ENCODE measurements at regions not wholly inside any gene's neighbourhood (a gene's known extent, or its start where the extent isn't known, plus 50 kb on each side); places are given as distances from the start of the nearest gene placed in this dataset.
"Not testable (repeated sequence)": the region's sequence is repeated elsewhere in the genome, so short reads cannot be mapped to it uniquely, and the experiment has no call there.

DNA sequence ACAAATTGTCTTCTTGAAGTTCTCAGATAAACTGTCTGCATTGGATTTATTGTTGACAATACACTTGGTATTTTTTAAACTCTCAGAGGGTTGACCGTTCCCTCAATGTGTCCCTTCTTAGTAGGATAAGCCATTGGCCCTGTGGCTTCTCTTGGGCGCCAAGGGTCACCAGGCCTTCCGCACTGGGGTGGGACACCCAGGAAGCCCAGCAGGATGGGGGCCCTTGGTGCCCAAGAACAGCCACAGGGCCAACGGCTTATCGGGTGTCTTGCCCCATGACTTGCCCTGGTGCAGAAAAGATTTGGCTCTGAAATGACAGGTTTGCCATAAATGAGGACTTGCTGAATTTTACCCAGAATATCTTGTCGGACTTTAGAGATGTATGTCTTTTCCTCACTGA is 375.0 kb downstream of the IRX2 start:
- no peak for DNase-seq

DNA sequence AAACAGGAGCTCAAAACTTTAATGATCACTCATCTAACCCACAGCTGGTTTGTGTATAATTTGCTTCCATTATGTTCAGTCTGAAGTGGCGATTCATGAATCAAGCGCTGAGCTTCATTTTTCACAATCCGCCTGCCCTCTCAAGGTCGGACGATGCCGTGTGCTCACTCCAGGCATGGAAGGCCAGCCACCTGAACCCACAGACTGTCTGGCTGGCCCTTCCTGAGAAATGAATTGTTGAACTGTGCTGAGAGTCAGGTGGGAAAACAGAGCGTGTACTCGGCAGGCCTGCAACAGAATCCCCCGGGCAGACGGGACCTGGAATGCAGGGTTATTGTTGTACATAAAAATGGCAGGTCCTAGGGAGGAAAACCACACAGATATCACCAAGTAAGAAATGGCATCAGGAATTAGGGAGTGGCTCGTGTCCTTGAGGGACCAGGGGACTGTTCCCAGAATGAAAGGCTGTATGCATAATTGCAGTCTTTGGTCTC is 375.7 kb downstream of the IRX2 start:
- no peak for DNase-seq

DNA sequence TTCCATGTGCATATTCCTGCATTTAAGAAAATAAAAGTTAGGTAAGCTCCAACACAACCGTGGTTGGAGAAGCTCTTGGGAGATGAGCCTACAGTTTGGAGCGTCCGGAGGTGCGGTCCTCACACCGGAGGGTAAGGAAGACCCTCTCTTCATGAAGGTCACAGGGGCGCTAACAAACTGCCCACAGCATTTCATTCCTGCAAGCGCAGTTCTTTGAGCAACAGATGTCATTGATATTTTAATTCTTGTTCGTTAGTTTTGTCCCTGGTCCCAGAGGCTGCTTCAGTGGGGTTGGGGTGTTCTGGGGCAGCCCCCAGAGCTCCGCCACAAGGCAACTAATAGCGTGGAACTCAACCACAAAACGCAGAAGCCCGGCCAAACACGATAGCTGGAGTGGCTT is 376.2 kb downstream of the IRX2 start:
- no peak for DNase-seq

DNA sequence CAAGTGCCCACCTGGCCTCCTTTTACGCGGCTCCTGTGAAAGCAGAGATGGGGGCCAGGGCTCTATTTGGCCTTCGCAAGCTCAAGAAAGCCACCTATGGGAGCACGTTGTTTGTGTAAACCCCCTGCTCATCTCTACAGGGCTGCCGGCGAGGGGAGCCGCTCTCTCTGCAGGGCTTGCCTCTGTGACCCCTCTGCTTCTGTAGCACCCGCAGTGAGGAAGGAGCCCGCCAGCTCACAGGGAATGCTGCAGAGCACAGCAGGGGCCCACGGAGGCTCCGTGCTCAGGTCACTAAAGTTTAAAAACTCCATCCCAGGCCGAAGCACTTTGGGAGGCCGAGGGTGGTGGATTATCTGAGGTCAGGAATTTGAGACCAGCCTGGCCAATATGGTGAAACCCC is 376.8 kb downstream of the IRX2 start:
- no peak for DNase-seq

DNA sequence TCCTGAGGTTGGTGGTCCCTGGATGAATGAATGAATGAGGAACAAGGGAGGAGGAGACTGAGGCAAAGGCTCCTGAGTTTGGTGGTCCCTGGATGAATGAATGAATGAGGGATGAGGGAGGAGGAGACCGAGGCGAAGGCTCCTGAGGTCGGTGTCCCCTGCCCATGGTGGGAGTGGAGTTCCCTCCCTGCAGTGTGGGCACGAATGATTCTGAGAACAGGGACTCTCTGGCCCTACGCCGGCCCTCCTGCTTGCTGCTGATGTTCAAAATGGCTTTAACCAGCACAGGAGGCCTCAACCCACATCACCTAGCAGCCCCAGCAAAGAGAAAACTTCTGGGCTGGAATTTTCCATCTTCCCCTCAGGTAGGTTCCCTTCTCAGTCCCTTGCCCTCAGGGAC is 377.8 kb downstream of the IRX2 start:
- no peak for DNase-seq

DNA sequence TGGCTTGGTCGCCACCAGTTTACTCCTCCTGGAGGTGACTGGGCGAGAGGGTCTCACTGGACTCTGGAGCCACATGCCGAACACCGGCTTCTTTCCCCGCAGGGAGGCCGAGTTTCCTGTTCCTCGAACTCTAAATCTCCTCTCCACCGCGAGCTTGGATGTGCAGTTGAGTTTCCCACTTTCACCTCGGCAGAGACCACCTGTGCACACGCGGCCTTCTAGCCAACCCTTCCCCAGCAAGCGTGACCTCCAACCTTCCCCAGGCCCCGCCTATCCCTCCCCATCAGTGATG is 380.1 kb downstream of the IRX2 start:
- no peak for DNase-seq

DNA sequence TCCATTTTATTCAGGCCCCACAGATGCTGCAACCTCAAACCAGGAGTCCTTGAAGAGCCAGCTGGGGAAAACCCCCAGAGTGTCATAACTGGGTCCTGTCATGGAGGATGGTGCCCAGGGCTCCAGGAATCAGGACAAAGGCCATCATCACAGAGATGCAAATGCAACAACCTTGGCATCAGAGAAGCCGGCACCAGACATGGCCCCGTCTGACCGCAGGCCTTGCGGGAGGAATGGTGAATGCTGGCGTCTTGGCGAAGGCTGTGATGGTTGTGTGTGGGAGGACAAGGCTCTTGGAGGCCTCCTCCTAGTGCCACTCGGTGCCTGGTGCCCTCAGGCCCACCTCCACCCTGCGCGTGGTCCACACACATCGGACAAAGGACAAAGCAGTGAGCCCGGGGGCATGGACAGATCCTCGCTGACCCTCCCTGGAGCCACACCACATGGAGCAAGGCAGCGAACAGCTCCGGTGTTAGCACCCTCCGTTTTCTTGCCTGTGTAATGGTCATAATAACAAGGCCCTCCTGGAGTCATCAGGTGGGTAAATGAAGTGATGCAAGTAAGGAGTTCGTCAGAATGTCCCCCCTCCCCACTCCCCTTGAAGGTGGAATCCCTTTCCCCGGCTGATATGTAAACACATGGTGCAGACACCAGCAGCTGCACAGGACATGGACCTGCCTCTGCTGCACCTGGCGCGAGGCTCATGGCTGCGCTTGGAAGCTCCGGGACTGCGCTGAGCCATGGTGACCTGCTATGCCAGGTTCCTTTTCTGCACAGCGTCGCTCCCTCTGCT is 380.7 kb downstream of the IRX2 start:
- DNase-seq: no peak

DNA sequence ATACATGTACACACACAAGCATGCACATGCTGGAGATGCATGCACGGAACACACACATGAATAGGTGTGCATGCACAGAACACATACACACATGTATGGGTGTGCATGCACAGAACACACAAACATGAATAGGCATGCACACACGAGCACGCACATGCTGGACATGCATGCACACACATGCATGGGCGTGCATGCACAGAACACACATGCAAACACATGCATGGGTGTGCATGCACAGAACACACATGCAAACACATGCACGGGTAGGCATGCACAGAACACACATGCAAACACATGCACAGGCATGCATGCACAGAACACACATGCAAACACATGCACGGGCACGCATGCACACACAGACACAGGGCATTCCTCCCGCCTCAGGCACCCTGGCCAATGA is 382.3 kb downstream of the IRX2 start:
- DNase-seq: no peak

DNA sequence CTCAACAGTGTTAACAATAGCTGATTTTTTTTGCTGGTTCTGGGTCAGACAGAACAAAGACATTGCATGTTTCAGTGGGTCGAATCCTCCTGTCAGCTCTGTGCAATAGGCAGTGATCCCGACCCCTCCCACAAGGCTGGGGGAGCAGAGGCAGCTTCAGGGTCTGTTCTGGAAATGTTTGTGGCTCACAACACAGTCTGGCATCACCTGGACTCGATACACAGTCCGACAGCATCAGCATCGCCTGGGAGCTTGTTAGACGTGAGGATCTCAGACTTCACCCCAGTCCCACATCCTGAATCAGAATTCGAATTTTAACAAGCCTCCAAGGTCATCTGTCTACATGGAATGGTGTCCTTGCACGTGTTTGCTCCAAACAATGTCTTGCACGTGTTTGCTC is 384.7 kb downstream of the IRX2 start:
- no peak for DNase-seq

DNA sequence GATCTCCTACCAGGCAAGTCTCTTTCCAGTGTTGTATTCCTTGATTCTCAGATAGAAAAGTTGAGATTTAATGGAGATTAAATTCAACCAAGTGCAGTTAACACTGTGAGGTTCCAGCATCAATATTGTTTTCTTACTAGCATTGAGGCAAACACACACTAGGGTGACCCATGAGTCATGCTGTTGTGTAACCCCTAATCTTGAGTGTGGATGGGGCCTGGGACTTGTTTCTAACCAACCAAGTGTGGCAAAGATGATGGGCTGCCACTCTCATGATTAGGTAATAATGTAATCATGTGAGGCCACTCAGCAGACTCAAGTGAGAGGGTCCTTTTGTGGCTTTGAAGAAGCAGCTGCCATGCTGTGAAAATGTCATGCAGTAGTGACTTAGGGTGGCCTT is 394.2 kb downstream of the IRX2 start:
- no peak for DNase-seq

DNA sequence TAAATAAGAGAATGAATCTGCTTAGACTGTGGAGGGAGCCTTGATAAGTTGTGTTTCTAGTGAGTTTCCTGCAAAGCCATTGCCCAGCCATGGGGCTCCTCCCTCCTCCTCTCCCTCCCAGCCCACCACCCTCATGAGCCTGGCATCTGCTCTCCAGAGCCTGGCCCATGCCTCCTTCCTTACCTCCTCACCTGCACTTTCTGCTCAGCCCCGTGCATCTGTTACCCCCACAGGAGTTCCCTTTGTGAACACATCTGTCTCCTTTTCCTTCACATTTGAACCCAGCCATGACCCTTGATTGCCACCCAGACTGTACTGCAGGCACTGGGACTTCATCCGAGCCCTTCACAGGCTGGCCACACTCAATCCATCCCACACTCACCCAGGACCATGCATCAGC is 395.6 kb downstream of the IRX2 start:
- no peak for DNase-seq

DNA sequence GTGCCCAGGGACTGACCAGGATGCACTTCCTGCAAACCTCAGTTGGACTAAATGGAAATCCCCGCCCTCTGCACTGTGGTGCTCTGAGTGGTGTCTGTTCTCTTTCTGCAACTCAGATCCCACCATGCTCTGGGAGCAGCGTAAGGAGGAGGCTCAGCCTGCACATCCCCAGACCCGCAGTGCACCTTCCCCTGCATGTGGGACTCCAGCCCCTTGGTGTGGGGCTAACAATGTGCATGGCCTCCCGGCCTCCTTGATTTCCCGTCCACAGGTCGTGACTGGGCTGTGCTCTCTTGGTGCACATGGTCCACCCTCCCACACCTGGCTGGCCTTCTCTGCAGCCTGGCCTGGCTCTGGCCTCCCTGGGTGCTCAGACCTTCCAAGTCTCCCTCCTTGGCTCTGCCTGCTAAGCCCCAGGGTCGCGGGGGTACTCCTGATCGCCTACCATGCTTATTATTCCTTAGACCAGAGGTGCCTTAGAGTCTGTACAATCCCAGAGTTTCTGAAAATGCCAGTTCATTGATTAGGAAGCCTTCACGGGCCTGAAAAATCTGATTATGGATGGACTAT is 397.5 kb downstream of the IRX2 start:
- DNase-seq: no peak

DNA sequence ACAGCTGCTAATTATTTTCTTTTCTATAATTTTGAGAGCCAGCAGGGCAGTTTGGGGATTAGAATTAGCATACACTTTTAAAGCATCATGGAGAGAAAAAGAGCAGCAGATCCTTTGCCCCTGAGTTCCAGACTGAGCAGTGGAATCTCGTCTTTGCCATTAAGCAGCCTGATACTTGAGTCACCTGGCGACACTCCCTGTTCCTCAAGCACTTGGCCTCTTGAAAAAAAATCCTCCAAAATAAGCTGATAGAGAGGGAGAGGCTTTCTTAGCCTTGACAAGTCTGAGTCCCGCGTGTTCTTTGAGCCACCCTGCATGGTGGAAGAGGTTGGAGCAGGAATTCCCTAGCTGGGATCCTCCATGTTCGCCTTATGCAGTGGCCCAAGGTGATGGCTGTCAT is 398.3 kb downstream of the IRX2 start:
- no peak for DNase-seq

DNA sequence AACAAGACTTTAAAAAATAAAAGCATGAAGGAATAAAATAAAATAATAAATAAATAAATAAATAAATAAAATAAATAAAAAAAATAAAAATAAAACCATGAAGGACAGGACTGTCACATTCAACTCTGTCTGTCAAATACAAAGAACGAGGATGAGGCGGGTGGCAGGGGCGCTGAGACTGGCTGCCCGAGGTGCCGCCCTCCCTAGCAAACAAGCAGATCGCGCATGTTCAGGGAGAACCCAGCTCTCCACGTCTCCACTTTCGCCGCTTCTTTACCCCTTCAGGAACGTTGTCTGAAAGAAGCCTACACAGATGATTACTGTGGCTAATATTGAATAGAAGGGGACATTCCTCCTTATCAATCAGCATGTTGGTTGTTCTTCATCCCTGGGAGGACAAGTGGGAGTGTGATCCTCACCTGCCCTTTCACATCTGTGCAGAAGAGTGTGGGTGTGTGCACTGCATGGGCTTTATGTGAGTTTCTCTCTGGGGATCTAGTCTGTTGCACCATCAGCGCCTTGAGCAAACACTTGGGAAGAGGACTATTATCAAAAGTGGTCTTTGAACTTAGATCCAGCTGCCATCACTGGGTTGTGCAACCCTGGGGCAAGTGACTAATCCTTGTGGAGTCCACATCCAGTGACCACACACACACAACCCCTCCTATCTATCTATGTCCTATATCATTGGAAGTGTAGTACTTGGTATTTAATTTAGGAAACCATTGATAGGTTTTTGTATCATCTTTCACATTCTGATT is 399.2 kb downstream of the IRX2 start:
- no peak for DNase-seq

DNA sequence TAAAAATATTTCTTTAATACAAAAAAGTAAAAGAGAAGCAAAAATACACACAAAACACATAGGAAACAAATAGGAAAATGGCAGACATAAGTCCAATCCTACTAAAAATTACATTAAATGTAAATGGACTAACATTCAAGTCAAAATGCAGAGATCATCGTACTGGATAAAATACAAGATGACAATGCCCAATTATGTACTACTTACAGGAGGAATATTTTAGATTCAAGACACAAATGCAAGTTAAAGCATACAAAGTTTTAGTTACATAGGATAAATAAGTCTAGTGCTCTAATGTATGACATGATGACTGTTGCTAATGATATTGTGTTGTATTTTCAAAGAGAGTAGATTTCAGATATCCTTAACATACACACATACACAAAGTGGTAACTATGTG is 401.7 kb downstream of the IRX2 start:
- not testable (repeated sequence) for DNase-seq

DNA sequence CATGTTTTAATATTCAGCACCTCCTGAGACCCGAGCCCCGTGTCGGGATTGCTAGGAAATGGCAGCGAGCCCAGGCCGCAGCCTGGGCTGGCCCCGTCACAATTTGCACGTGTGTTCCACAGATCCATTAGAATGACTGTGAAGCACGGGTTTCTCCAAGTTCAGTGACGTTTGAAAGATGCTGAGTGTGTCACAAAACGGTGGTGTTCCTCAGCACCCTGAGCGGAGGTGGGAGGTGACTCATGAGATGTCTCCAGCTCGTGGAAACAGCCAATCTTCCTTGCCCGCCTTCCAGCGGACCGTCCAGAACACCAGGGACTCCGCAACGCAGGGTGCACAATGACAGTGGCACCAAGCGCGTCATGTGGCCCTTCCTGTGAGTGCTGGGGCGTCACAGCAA is 412.8 kb downstream of the IRX2 start:
- no peak for DNase-seq

DNA sequence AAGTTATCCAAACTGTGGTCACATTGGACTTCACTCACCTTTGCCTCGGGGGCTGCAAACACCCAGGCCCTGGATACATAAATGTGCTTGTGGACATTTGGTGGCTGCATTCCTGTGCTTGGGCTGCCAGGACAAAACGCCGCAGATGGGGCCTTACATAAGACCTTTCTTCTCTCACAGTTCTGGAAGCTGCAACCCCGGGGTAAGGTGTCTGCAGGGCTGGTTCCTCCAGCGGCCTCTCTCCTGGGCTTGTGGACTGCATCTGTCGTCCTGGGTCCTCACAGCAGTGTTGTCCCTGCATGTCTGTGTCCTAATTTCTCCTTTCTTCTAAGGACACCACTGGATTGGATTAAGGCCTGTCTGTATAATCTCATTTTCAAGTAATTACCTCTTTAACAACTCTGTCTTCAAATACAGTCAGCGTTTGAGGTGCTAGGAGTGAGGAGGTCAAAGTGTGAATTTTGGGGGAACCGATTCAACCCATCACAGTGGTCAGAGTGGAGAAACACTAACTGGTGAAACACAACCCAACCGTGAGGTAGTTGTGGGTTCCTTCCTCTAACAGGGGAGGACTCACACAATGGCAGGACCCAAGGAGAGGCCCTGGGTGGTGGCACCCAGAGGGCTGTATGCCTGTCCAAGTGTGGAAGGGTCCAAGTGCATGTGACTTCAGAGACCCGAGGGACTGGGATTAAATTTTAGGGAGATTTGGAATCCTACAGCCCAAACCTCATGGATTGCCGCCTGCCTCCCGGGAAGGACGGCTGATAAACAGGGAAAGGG is 415.6 kb downstream of the IRX2 start:
- DNase-seq: no peak

DNA sequence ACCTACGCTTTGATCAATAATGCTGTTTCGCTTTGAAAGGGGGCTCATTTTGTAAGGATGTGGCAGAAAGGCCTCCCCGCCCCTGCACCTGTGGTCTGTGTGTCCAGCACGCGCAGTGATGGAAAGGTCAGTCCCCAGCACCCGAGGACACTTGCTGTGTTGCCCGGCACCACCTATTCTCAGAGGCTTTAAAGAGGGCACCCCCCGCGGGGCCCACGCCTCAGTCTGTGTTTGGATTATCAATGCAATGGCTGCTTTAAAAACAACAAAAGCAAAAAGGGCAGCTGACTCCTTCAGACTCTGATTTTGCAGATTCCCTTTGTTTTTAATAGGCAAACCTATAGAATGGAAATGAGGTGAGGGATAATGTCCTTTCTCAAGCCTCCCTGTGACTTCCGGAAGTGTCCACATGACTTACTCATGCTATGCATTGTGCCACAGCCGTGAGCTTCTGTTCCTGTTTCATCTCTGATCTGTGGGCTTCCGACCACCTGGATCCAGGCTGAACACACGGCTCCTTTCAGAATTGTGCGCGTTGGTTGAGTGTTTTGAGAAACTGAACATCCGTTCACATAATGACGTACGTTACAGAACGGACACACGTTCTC is 416.2 kb downstream of the IRX2 start:
- DNase-seq: no peak

DNA sequence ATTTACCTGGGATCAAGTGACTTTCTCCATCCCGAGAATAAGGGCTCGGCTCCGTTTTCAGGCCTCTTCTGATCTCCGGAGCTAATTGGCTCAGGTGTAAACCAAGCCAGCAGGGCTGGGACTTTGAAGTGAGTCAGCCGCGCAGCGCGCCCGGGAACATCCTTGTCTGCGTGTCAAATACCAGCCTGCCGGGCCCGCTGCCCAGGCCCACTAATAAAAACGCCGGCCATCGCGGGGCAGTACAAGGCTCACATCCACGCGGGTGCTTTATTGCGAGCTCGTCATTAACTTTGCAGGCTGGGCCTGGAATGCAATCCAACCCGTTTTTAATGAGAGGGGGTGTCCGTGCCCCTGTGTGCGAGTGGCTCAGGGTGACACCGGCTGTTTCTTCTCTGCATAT is 416.8 kb downstream of the IRX2 start:
- DNase-seq: no peak

DNA sequence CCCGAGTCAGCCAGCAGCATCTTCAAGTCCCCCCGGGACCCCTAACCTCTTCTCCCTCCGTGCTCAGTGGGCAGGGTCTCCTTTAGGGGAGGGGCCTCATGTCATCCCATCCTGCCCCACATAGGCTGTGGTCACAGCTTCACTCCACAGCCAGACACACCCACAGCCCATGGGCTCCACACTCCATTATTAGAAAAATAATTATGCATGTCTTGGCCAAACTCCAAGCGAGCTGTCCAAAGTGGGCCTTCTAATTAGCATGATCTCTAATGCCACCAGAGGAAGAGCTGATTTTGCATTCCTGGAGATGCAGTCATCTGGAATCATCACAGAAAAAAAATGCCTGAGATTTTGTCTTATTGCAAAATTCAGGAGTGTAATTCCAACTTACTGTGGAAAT is 418.2 kb downstream of the IRX2 start:
- no peak for DNase-seq

DNA sequence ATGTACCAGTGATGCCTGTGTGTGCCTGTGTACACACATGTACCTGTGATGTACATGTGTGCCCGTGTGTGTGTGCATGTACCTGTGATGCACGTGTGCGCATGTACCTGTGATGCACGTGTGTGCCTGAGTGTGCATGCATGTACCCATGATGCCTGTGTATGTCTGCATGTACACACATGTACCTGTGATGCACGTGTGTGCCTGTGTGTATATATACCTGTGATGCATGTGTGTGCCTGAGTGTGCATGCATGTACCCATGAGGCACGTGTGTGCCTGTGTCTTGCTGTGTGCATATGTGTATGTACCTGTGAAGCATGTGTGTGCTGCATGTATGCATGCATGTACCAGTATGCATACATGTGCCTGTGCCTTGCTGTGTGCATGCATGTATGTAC is 419.0 kb downstream of the IRX2 start:
- DNase-seq: no peak

DNA sequence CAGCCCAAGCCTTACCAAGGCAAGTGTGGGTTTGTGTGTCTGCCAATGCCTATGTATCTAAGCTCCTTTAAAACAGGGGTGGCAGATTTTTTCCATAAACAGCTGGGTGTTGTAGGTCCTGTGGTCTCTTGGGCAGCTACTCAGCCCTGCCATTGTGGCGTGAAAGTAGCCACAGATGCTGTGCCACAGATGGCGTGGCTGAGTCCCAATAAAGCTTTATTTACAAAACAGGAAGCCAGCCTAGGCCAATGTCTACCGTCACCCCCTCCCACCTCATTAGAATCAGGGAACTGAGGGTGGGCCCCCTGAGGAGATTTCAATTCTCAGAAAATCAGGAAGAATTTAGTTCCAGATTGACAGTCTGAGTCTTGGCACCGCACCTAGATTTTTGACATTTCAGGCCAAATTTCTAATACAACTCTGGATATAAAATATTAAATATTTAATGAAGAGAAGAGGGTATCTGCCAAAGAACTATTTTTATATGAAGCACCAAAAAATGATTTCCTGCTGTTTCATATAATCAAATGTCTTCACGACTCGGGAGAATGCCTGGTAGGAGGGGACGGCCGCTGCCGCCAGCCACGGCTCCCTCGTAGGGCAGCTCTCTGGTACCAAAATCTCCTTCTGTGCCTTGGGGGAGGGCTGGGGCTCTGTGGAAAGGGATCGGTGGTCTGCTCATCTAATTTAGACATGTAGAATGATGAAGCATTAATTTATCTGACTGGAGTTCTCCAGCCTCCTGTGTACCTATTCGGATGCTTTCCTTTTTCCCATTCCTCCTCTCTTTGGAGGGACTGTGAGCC is 420.9 kb downstream of the IRX2 start:
- no peak for DNase-seq
